GM12891 (cell line): ENCODE measurements at regions not wholly inside any gene's neighbourhood (a gene's known extent, or its start where the extent isn't known, plus 50 kb on each side); places are given as distances from the start of the nearest gene placed in this dataset.

Experiments used
- POLR2A ChIP-seq: IDR thresholded peaks from 2 replicates; pipeline ENCODE4 v1.6.1; 2011; ENCODE audit warnings: low read depth, low read length, control low read depth
- POLR2AphosphoS5 ChIP-seq: IDR thresholded peaks from 2 replicates; pipeline ENCODE4 v1.6.1; 2011; ENCODE audit warnings: low read depth, low read length, control low read depth
- POU2F2 ChIP-seq: IDR thresholded peaks from 2 replicates; pipeline ENCODE4 v1.6.1; 2011; ENCODE audit warnings: low read depth, mild to moderate bottlenecking, control low read depth, low read length, moderate library complexity
- TAF1 ChIP-seq: IDR thresholded peaks from 2 replicates; pipeline ENCODE4 v1.6.1; 2011; ENCODE audit warnings: low read depth, low read length, control low read depth

- no peak for TF ChIP-seq POLR2AphosphoS5
- TF ChIP-seq POU2F2 = no peak
- TF ChIP-seq POLR2A = no peak
- no peak for TF ChIP-seq TAF1
Observed at GRCh38 chrX:30147996-30148643, 67.2 kb upstream of the MAGEB2 start.
